NCI-H2081 treated with DMSO at 0.1 percent for 48 hours (cell line): ENCODE measurements at regions not wholly inside any gene's neighbourhood (a gene's known extent, or its start where the extent isn't known, plus 50 kb on each side); places are given as distances from the start of the nearest gene placed in this dataset.
"Not testable (repeated sequence)": the region's sequence is repeated elsewhere in the genome, so short reads cannot be mapped to it uniquely, and the experiment has no call there.

Experiments
- DNase-seq: peaks from one replicate; lab custom pipeline; 2025; lab: John Stamatoyannopoulos, UW

- DNase-seq: no peak
Measured at GRCh38 chr4:23023121-23023520, 330.4 kb downstream of the GBA3 start.

DNA sequence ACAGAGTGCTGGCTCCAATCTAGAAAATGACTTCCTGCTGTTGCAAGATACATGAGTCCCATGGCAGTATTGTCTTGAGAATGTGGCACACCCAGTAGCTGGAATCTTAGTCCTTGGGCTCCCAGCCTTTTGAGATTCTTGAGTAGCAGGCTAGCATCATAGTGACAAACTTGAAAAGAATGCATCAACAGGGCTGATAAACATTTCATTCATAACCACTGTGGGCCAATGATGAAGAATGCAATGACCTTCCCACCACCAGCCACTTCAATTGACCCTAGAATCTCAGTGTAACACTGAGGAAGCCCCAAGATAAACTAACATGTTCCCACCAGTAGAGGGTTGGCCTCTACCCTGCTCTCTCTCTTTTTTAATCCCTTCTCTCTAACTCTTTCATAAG is 329.3 kb downstream of the GBA3 start:
- no peak for DNase-seq

DNA sequence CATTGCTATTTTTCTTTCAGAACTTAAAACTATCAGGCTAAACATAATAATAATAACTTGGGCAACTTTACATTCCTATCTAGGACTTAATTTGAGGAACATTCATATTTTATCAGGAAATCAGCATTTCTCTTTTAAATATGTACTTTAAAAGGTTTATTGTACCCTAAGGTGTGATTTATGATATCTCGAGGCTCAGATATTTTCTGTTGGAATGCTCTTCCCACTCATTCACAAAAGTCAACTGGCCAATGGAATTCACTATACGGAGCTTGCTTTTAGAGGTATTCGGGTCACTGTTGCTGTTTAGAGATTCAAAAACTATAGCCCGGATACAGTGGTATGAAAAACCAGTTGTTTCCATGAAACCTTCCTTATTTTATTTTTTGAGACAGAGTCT is 328.3 kb downstream of the GBA3 start:
- no peak for DNase-seq

DNA sequence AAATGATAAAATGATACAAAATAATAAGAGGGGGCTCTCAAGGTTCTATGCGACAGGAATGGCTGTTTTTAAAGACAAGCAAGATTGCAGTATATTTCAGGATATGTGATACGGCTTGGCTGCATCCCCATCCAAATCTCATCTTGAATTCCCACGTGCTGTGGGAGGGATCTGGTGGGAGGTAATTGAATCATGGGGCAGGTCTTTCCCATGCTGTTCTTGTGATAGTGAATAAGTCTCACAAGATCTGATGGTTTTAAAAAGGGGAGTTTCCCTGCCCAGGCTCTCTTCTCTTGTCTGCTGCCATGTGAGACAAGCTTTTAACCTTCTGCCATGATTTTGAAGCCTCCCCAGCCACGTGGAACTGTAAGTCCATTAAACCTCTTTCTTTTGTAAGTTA is 327.7 kb downstream of the GBA3 start:
- not testable (repeated sequence) for DNase-seq

GRCh38 chr4:23016981-23017380 is 324.2 kb downstream of the GBA3 start:
- no peak for DNase-seq

DNA sequence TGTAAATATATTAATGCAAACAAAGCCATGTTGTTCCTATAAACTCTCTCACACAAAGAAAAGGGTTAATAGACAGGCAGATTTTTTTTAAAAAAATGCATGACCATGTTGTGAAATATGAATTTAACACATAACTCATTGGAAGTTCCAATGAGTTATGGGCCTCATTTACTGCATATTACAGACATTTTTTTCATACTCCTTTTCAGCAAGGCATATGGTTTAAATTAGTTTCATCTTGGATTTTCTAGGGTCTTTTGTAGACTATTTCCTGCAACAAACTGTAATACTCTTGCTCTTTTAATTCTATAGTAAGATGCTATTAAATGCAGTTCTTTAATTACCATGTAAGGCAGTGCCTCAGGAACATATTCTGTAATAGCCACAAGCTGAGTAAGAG is 323.1 kb downstream of the GBA3 start:
- DNase-seq: no peak

GRCh38 chr4:23009093-23009492 is 316.4 kb downstream of the GBA3 start:
- no peak for DNase-seq

GRCh38 chr4:23006756-23007155 is 314.0 kb downstream of the GBA3 start:
- no peak for DNase-seq

- no peak for DNase-seq
Measured at GRCh38 chr4:23005691-23006090, 313.0 kb downstream of the GBA3 start.

DNA sequence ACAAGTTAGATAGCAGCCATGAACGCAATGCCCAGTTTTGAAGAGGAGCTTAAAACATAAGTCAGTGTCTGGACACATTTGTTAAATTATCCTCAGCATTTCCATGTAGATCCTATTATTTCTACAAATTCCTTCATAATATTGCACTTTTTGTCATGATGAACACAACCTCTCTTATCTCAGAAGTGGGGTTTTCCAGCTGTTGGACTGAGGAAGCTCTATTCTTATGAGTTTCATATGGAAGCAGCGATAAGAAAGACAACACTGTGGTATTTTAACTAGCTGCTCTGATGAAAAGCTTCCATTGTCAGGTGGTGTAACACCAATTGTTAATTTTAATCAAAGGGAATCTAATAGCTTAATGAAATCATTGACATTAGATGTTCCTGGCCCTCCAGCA is 308.7 kb downstream of the GBA3 start:
- DNase-seq: no peak

- no peak for DNase-seq
Measured at GRCh38 chr4:22999419-22999818, 306.7 kb downstream of the GBA3 start.

DNA sequence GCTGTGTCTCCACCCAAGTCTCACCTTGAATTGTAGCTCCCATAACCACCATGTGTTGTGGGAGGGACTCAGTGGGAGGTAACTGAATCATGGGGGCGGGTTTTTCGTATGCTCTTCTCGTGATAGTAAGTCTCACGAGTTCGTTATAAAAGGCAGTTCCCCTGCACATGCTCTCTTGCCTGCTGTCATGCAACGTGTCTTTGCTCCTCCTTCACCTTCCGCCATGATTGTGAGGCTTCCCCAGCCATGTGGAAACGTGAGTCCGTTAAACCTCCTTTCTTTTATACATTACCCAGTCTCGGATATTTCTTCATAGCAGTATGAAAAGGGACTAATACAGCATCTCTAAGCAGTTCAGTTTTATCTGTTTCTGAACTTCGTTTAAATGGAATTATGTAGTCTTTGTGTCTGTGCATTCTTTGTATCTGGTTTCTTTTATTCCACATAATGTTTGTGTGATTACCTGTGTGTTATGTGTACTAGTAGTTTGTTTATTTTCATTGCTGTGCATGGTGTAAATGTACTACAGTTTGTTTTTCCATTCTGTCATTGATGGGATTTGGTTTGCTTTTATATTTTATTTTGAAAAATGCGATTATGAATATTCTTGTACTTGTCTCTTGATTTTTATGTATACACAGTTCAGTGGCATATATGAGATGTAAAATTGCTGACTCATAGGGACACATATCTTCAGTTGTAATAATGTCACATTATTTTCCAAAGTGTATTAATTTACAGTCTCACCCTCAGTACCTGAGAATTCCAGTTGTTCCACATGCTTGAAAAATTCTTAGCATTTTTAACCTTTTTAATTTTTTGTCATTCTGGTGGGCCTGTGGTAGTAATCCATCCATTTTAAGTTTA is 304.9 kb downstream of the GBA3 start:
- DNase-seq: no peak

DNA sequence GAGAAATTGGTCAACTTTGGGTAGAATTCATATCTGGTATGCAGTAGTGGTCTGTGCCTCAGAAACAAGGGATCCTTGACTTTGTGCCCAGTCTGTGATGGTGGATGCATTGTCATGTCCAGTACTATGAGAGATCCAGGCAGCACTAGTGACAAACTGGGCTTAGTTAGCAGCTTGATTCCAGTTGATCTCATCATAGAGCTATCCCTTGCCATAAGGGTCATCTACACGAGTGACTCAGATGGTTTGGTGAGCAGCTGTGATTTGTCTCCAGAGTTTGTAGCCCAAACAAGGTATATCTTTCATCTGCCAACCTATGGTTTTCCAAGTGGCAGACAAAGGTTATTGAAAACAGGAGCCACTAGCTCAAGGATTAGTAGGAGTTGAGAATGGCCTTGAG is 298.8 kb downstream of the GBA3 start:
- no peak for DNase-seq

GRCh38 chr4:22988526-22988925 is 295.8 kb downstream of the GBA3 start:
- no peak for DNase-seq

GRCh38 chr4:22987870-22988269 is 295.1 kb downstream of the GBA3 start:
- DNase-seq: no peak

DNA sequence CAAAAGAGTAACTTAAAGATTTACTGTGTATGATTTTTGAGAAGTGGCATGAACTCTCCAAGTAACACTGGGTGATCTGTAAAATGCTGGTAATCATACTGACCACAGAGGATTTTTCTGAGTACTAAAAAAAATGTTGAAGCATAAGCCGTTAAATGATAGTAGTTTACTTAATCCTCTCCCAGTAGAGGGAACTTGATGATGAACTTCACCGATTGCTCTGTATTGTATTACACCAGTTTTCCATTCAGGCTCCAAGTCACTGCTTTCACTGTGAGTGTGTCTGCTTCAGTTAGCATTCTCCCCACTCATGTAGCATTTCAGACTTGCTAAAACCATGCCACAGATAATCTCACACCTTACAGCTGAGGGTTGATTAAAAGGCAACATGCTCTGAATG is 294.1 kb downstream of the GBA3 start:
- DNase-seq: no peak

DNA sequence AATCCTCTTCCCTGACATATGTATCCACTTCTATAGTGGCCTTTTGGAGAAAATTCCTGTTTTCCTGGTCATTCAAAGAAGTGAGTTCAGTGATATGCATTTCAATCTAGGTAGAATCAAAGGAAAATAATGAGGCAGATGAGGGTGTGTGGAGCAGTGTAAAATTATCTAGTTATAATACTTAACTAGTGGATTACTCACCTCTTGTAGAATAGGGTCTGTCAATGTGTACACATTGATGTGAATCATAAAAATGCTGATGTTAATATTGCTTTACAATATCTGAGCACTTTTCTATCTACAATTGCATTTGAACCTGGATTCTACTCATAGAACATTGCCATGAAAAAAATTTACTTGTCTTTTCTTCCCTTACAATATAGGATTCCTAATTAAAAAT is 293.5 kb downstream of the GBA3 start:
- no peak for DNase-seq

GRCh38 chr4:22984390-22984789 is 291.7 kb downstream of the GBA3 start:
- DNase-seq: no peak

DNA sequence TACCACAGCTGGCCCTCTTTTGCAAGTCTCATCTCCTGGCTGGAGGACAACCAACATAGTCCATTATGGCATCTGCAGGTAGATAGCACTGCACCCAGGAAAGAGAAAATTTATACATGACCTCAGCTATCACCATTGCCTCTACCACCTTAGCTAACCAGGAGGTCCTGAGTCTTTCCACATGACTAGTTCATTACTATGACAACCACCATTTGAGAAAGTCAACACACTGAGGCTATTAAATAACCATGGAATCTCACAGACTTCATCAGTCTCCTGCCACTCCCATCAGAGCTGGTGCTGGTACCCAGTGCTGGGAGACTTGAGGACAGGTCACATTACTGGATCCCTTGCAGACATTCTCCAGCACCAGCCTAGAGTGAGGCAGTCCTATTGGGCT is 285.9 kb downstream of the GBA3 start:
- no peak for DNase-seq

- no peak for DNase-seq
Measured at GRCh38 chr4:22970665-22971064, 277.9 kb downstream of the GBA3 start.

GRCh38 chr4:22969287-22969896 is 276.7 kb downstream of the GBA3 start:
- no peak for DNase-seq

DNA sequence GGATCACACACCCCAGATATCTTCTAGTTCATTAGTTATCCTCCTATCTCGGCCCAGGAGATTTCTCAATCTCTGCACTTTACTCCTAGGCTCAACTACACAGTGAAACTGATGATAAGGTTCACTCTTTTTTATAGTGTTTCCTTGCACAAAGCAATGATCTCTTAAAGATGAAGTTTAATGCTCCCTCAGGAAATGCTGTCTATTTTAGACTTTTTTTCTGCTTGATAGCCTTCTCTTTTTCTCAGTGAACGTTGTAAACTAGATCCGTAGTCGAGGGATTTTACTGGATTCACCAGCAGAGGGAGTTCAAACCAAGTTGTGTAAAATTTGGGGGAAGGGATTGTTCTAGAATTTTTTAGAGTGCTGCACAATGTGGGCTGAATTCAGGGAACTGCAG is 269.6 kb downstream of the GBA3 start:
- no peak for DNase-seq

GRCh38 chr4:22959483-22959882 is 266.7 kb downstream of the GBA3 start:
- DNase-seq: no peak

DNA sequence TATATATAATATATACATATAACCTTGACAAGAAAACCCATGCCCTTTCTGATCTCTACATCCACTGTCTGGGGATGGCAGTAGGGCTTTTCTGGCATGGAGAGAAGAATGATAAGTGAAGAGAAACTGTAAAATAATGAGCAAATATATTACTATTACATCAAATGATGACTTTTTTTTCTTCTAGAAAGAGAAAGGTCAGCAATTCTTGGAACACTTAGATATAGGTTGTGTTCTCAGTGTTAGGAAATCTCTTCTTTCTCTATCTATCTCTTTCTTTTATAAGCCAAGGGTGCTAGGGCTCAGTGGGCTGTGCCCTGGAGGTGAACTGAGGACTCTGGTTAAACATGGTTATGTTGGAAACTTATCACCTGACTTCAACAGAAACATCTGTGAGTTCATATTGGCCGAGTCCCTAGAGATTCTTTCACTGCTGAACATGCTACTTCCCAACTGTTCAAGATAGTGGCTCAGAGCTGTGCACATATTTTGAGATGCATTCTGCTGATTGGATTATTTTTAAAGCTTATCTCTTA is 265.1 kb downstream of the GBA3 start:
- DNase-seq: no peak
